ENCODE measurements at regions not wholly inside any gene's neighbourhood (a gene's known extent, or its start where the extent isn't known, plus 50 kb on each side); places are given as distances from the start of the nearest gene placed in this dataset.

DNA sequence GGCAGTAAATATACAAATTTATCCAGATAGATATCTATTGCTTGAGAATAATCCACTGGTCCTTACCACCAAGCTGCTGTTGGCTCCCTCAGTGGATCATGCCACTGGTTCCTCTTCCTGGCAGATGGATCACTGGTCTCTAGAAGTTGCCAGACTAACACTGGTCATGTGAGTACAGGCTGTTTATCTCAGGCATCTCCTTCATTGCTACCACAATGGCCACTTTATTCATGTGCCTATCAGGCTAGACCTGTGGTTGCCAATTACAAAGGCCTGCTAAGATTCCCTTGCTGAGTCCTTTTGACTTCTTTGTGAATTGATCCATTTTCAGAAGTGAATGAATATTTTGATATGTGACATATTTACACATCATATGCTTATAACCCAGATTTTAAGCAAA, 1659.5 kb upstream of the PCDH20 start:
- Histone ChIP-seq H3K27ac (ENCODE audit: low read length) (no peak overlapping the region), H3K9me3 (ENCODE audit: insufficient read depth, low read length) (peaks cover 2% of the 10 kb centered on the region; the same call in 1 of the 2 replicates), H4K20me1 (ENCODE audit: insufficient read depth, low read length) (no peaks in the 10 kb centered on the region), H3K4me3 (ENCODE audit: low read length) (no peak overlapping the region), H3K27me3 (ENCODE audit: low read depth, low read length) (no peaks in the 10 kb centered on the region), H2AFZ (ENCODE audit: low read depth, low read length) (no peak overlapping the region), H3K4me2 (ENCODE audit: low read length) (no peak overlapping the region), H3K79me2 (ENCODE audit: low read length) (no peaks in the 10 kb centered on the region), H3K36me3 (replicated peaks; ENCODE audit: low read depth, low read length) (no peaks in the 10 kb centered on the region), H3K9ac (ENCODE audit: low read length) (no peak overlapping the region), H3K4me1 (ENCODE audit: low read length) (no peaks in the 10 kb centered on the region)
- TF ChIP-seq EZH2phosphoT487 (IDR thresholded peaks at IDR 0.05; ENCODE audit: low read depth) = no peak
- TF ChIP-seq, protein P1, sequence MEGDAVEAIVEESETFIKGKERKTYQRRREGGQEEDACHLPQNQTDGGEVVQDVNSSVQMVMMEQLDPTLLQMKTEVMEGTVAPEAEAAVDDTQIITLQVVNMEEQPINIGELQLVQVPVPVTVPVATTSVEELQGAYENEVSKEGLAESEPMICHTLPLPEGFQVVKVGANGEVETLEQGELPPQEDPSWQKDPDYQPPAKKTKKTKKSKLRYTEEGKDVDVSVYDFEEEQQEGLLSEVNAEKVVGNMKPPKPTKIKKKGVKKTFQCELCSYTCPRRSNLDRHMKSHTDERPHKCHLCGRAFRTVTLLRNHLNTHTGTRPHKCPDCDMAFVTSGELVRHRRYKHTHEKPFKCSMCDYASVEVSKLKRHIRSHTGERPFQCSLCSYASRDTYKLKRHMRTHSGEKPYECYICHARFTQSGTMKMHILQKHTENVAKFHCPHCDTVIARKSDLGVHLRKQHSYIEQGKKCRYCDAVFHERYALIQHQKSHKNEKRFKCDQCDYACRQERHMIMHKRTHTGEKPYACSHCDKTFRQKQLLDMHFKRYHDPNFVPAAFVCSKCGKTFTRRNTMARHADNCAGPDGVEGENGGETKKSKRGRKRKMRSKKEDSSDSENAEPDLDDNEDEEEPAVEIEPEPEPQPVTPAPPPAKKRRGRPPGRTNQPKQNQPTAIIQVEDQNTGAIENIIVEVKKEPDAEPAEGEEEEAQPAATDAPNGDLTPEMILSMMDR (IDR thresholded peaks at IDR 0.05; ENCODE audit: low read depth, low read length) = no peak

DNA sequence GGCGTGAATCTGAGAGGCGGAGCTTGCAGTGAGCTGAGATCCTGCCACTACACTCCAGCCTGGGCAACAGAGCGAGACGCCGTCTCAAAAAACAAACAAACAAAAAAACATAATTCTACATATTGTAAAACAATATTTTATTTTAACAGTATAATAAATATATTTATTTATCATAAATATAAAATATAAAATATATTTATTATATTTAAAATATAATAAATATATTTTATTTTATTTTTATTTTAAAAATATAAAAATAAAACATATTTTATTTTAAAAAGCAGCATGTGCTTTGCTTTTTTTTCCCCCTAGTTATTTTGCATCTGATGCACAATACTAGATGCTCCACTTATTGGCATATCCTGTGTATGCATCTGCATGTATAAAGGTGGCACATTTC, 1634.6 kb upstream of the PCDH20 start:
- Histone ChIP-seq H3K4me1 (ENCODE audit: low read length) (no peaks in the 10 kb centered on the region), H3K27ac (ENCODE audit: low read length) (no peak overlapping the region), H3K79me2 (ENCODE audit: low read length) (no peaks in the 10 kb centered on the region), H3K36me3 (replicated peaks; ENCODE audit: low read depth, low read length) (no peaks in the 10 kb centered on the region), H3K4me2 (ENCODE audit: low read length) (no peak overlapping the region), H3K27me3 (ENCODE audit: low read depth, low read length) (no peaks in the 10 kb centered on the region), H2AFZ (ENCODE audit: low read depth, low read length) (no peak overlapping the region), H4K20me1 (ENCODE audit: insufficient read depth, low read length) (no peaks in the 10 kb centered on the region), H3K4me3 (ENCODE audit: low read length) (no peak overlapping the region), H3K9me3 (ENCODE audit: insufficient read depth, low read length) (no peaks in the 10 kb centered on the region), H3K9ac (ENCODE audit: low read length) (no peak overlapping the region)
- TF ChIP-seq, protein P1 (IDR thresholded peaks at IDR 0.05; ENCODE audit: low read depth, low read length) = no peak
- no peak for TF ChIP-seq EZH2phosphoT487 (IDR thresholded peaks at IDR 0.05; ENCODE audit: low read depth)

- Histone ChIP-seq H3K4me3 (ENCODE audit: low read length) (no peak overlapping the region), H3K79me2 (ENCODE audit: low read length) (no peaks in the 10 kb centered on the region), H3K9me3 (ENCODE audit: insufficient read depth, low read length) (no peaks in the 10 kb centered on the region), H3K9ac (ENCODE audit: low read length) (no peak overlapping the region), H3K4me2 (ENCODE audit: low read length) (no peak overlapping the region), H3K36me3 (replicated peaks; ENCODE audit: low read depth, low read length) (no peaks in the 10 kb centered on the region), H3K4me1 (ENCODE audit: low read length) (no peaks in the 10 kb centered on the region), H3K27me3 (ENCODE audit: low read depth, low read length) (no peaks in the 10 kb centered on the region), H2AFZ (ENCODE audit: low read depth, low read length) (no peak overlapping the region), H3K27ac (ENCODE audit: low read length) (no peak overlapping the region), H4K20me1 (ENCODE audit: insufficient read depth, low read length) (no peaks in the 10 kb centered on the region)
- no peak for TF ChIP-seq EZH2phosphoT487 (IDR thresholded peaks at IDR 0.05; ENCODE audit: low read depth)
- TF ChIP-seq, protein P1 (IDR thresholded peaks at IDR 0.05; ENCODE audit: low read depth, low read length) = no peak; the same call in 1 of the 2 replicates
Observed at GRCh38 chr13:63048653-63049052, 1633.0 kb upstream of the PCDH20 start.

- Histone ChIP-seq H3K27me3 (ENCODE audit: low read depth, low read length) (no peaks in the 10 kb centered on the region), H4K20me1 (ENCODE audit: insufficient read depth, low read length) (no peaks in the 10 kb centered on the region), H3K4me1 (ENCODE audit: low read length) (peaks cover 8% of the 10 kb centered on the region), H3K27ac (ENCODE audit: low read length) (no peak overlapping the region), H3K4me3 (ENCODE audit: low read length) (no peak overlapping the region), H3K79me2 (ENCODE audit: low read length) (no peaks in the 10 kb centered on the region), H3K9me3 (ENCODE audit: insufficient read depth, low read length) (no peaks in the 10 kb centered on the region), H3K9ac (ENCODE audit: low read length) (no peak overlapping the region), H2AFZ (ENCODE audit: low read depth, low read length) (no peak overlapping the region), H3K36me3 (replicated peaks; ENCODE audit: low read depth, low read length) (no peaks in the 10 kb centered on the region), H3K4me2 (ENCODE audit: low read length) (no peak overlapping the region)
- TF ChIP-seq, protein P1 (IDR thresholded peaks at IDR 0.05; ENCODE audit: low read depth, low read length) = no peak
- no peak for TF ChIP-seq EZH2phosphoT487 (IDR thresholded peaks at IDR 0.05; ENCODE audit: low read depth)
Observed at GRCh38 chr13:63044589-63045313, 1629.1 kb upstream of the PCDH20 start.
